ENCODE measurements at regions not wholly inside any gene's neighbourhood (a gene's known extent, or its start where the extent isn't known, plus 50 kb on each side); places are given as distances from the start of the nearest gene placed in this dataset.

DNA sequence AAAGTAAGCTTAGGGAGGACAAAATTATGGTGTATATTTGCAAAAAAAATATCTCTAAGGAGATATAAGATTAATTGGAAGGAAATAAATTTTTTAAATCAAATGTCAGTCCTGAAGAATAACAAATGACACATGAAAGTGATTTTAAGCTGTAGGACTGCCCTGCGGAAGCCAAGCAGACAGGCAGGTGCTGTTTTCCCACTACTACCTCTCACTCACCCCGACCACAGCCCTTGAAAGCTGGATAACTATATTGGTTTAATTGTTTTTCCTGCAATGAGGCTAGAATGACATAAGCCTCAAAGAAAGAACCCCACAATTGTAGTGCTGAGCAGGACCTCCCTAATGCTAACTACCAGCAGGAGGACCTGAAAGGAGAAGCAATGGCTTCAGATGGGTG is 68.6 kb upstream of the VIPR2 start:
- TF ChIP-seq, protein P1, sequence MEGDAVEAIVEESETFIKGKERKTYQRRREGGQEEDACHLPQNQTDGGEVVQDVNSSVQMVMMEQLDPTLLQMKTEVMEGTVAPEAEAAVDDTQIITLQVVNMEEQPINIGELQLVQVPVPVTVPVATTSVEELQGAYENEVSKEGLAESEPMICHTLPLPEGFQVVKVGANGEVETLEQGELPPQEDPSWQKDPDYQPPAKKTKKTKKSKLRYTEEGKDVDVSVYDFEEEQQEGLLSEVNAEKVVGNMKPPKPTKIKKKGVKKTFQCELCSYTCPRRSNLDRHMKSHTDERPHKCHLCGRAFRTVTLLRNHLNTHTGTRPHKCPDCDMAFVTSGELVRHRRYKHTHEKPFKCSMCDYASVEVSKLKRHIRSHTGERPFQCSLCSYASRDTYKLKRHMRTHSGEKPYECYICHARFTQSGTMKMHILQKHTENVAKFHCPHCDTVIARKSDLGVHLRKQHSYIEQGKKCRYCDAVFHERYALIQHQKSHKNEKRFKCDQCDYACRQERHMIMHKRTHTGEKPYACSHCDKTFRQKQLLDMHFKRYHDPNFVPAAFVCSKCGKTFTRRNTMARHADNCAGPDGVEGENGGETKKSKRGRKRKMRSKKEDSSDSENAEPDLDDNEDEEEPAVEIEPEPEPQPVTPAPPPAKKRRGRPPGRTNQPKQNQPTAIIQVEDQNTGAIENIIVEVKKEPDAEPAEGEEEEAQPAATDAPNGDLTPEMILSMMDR (conservative IDR thresholded peaks at IDR 0.05; ENCODE audit: low read depth in 2 of 2), result no peak
- TF ChIP-seq EZH2 (IDR thresholded peaks at IDR 0.05; ENCODE audit: low read depth, unreplicated experiment) (no peak), JUNB (IDR thresholded peaks at IDR 0.05; ENCODE audit: unreplicated experiment) (no peak), STAT1 (IDR thresholded peaks at IDR 0.05; ENCODE audit: unreplicated experiment) (no peak), POLR2AphosphoS5 (IDR thresholded peaks at IDR 0.05; ENCODE audit: low read depth) (no peak), EZH2phosphoT487 (IDR thresholded peaks at IDR 0.05; ENCODE audit: unreplicated experiment) (no peak), ZNF331 (CRISPR knock-in tag; IDR thresholded peaks at IDR 0.05; ENCODE audit: low read depth) (no peak), NANOG (IDR thresholded peaks at IDR 0.05; ENCODE audit: borderline replicate concordance) (no peak), REST (IDR thresholded peaks at IDR 0.05; ENCODE audit: unreplicated experiment) (no peak), CREB1 (CRISPR knock-in tag; IDR thresholded peaks at IDR 0.05; ENCODE audit: low read depth) (no peak)

All from GM23338 (cell line).